MCF 10A (cell line): ENCODE measurements at regions not wholly inside any gene's neighbourhood (a gene's known extent, or its start where the extent isn't known, plus 50 kb on each side); places are given as distances from the start of the nearest gene placed in this dataset.

Source experiments
- BruUV-seq: library from RNA; stranded (reverse); fragments of 400-500 nt; replicated peaks from 2 replicates; lab custom pipeline; 2021; lab: Mats Ljungman, UMichigan
- CTCF ChIA-PET: fragments of 300-600 bp; sonication (Branson Sonifier 250); formaldehyde crosslinking; extraction: SDS; loops from one replicate; lab custom pipeline; 2021; ENCODE audit warnings: antibody characterized with exemption, inconsistent platforms; lab: Yijun Ruan, JAX
- POLR2A ChIA-PET: fragments of 300-600, 350-650 bp; sonication (Branson Sonifier 250); formaldehyde crosslinking; extraction: SDS; loops from one replicate; lab custom pipeline; 2020; ENCODE audit warnings: antibody characterized with exemption, inconsistent platforms; lab: Yijun Ruan, JAX
- DNase-seq: peaks from one replicate; pipeline ENCODE4 v3.0.0-alpha.2; 2018; ENCODE audit not compliant: unreplicated experiment
- H3K27ac Mint-ChIP-seq: one replicate; pipeline ENCODE4 v1.8.0; 2022; ENCODE audit warnings: mild to moderate bottlenecking, low read depth, mixed read lengths; ENCODE audit not compliant: unreplicated experiment
- H3K27me3 Mint-ChIP-seq: one replicate; pipeline ENCODE4 v1.8.0; 2022; ENCODE audit warnings: mixed read lengths; ENCODE audit not compliant: insufficient read depth, unreplicated experiment
- H3K36me3 Mint-ChIP-seq: one replicate; pipeline ENCODE4 v1.8.0; 2022; ENCODE audit warnings: mild to moderate bottlenecking, moderate library complexity, mixed read lengths; ENCODE audit not compliant: insufficient read depth, unreplicated experiment
- H3K4me1 Mint-ChIP-seq: one replicate; pipeline ENCODE4 v1.8.0; 2022; ENCODE audit warnings: mixed read lengths; ENCODE audit not compliant: insufficient read depth, unreplicated experiment
- H3K4me3 Mint-ChIP-seq: one replicate; pipeline ENCODE4 v1.8.0; 2022; ENCODE audit warnings: mild to moderate bottlenecking, moderate library complexity, mixed read lengths; ENCODE audit not compliant: unreplicated experiment
- H3K9me3 Mint-ChIP-seq: one replicate; pipeline ENCODE4 v1.8.0; 2022; ENCODE audit warnings: mixed read lengths; ENCODE audit not compliant: unreplicated experiment
- CTCF ChIP-seq: fragments of 200-600 bp; IDR thresholded peaks from one replicate; pipeline ENCODE4 v1.8.0; 2022; ENCODE audit warnings: antibody characterized with exemption, mild to moderate bottlenecking; ENCODE audit not compliant: unreplicated experiment
- intact Hi-C: fragments of 100-400 bp; cut with micrococcal nuclease; formaldehyde crosslinking; loops from 2 replicates; pipeline ENCODE4 v1.14.1; 2022

- intact Hi-C loops = no loop called here
- ChIA-PET CTCF (interaction anchor here (0.6 kb wide), 1 partner anchor 910 kb away, joined by 3 read pairs; no protein-coding TSS in a partner anchor), POLR2A (no interaction called here)
- no peak for DNase-seq
- Mint-ChIP-seq H3K27me3 (peaks cover 43% of the 10 kb centered on the region), H3K4me3 (no peak overlapping the region), H3K9me3 (peaks cover 21% of the 10 kb centered on the region), H3K4me1 (no peaks in the 10 kb centered on the region), H3K27ac (no peak overlapping the region), H3K36me3 (no peaks in the 10 kb centered on the region)
- no TSS peak for BruUV-seq
- no peak for TF ChIP-seq CTCF
Observed at GRCh38 chr10:120977897-120978296, 126.7 kb downstream of the WDR11 start.

GRCh38 chr10:120978589-120979252 lies 127.6 kb downstream of the WDR11 start:
- Mint-ChIP-seq H3K4me3 (no peak overlapping the region), H3K27me3 (peaks cover 34% of the 10 kb centered on the region), H3K9me3 (peaks cover 21% of the 10 kb centered on the region), H3K36me3 (no peaks in the 10 kb centered on the region), H3K4me1 (no peaks in the 10 kb centered on the region), H3K27ac (no peak overlapping the region)
- TF ChIP-seq CTCF = no peak
- ChIA-PET POLR2A (interaction anchor here (0.6 kb wide), 1 partner anchor 450 kb away, joined by 3 read pairs; no protein-coding TSS in a partner anchor), CTCF (interaction anchor here (0.6 to 1.0 kb wide), 2 partner anchors 22 to 909 kb away, joined by 3 to 4 read pairs; no protein-coding TSS in a partner anchor)
- no peak for DNase-seq
- BruUV-seq = no TSS peak
- intact Hi-C loops = no loop called here

- Mint-ChIP-seq H3K27me3 (peaks cover 25% of the 10 kb centered on the region), H3K9me3 (peaks cover 14% of the 10 kb centered on the region), H3K27ac (no peak overlapping the region), H3K36me3 (no peaks in the 10 kb centered on the region), H3K4me3 (no peak overlapping the region), H3K4me1 (no peaks in the 10 kb centered on the region)
- no peak for DNase-seq
- POLR2A ChIA-PET = no interaction called here
- BruUV-seq = no TSS peak
- intact Hi-C loops = no loop called here
- TF ChIP-seq CTCF = no peak
- CTCF ChIA-PET = no interaction called here
Observed at GRCh38 chr10:120979435-120980278, 128.5 kb downstream of the WDR11 start.
